ENCODE measurements at regions not wholly inside any gene's neighbourhood (a gene's known extent, or its start where the extent isn't known, plus 50 kb on each side); places are given as distances from the start of the nearest gene placed in this dataset.
"Not testable (repeated sequence)": the region's sequence is repeated elsewhere in the genome, so short reads cannot be mapped to it uniquely, and the experiment has no call there.

DNA sequence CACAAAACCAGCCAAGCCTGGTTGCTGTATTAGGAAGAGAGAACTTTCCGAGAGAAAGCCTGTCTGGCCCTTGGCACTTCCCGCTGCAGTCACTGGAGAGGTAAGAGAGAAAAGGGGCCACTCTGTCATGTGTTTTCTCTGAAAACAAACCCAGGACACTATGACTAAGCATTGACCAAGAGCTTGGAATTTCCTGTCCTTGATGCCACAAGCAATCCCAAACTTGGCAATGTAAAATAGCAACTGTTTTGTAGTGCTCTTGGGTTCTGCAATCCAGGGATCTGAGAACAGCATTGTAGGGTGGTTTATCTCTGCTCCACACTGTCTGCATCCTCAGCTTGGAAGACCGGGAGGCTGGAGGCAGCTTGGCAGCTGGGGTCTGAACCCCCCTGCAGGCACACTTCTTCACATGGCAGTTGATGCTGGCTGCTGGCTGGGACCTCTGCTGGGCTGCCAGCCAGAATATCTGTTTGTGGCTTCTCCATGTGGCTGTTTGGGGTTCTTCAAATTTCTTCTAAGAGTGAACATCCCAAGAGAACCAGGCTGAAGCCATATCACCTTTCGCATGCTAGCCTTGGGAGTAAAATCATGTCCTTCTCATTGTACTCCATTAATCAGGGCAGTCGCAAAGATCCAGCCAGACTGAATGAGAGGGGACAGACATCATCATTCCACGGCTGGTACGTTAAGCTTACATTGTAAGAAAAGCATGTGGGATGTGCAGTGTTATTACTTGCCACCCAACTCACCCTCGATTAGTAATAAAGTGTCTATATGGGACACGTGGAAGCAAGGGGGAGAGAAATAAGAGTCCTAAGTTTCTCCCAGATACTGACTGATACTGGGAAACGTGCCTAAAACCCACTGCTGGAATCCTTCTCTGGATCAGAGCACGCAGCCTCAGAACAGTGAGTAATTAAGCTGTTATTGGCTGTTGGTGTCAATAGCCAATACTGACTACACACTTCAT is 537.4 kb upstream of the B3GAT1 start:
- intact Hi-C loops (cut with micrococcal nuclease) = no loop called here

DNA sequence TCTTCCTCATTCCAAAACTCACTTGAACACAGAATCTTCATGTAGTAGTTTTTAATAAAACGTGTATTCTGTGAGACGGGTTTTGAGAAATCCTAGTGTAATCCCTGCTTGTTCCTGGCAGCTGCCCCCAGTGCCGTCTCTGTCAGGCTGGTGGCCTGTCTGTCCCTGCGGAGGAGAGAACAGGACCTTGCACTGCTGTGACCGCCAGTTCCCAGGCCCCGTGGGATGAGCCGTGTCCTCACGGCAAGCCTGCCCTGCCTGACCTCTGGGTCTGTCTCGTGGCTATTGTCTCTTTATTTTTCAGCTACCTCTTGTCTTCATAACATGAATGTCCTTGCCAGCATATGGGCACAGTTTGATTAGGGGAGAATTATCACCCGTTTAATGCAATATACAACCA is 535.5 kb upstream of the B3GAT1 start:
- intact Hi-C loops (cut with micrococcal nuclease) = no loop called here

DNA sequence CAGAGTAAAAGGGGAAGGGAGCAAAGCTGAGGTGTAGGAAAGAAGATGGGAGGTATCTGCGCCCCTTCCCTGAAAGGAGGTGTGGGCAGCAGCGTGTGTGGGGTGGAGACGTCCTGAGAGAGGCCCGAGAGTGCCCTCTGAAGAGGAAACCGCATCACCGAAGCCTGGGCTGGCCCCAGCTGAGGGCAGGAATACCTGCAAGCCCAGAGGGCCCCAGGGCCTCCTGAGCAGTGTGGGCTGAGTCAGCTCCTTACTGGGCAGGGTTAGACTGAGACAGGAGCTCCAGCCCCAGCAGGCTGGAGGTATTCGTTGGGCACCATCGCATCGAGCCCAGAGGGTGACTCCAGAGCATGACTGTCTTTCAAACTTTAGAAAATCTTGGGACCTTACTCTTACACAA is 534.0 kb upstream of the B3GAT1 start:
- intact Hi-C loops (cut with micrococcal nuclease) = no loop called here

DNA sequence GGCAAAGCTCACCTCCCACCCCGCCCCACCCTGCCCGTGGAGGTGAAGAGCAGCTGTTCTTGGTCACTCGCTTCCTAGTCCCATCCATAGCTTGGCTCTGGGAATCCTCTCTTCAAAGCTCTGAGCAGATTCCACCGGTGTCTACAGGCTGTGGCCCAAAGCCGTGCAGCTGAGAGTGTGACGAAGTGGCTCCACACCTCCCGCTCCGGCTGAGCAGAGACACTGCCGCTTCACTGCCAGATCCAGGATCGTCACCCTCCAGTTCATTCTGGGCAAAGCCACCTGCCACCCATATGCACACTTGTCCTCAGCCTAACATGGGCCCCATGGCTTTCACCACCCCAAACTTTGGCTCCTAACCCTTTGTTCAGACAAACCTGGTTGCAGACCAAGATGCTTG is 532.9 kb upstream of the B3GAT1 start:
- intact Hi-C loops (cut with micrococcal nuclease) = no loop called here

DNA sequence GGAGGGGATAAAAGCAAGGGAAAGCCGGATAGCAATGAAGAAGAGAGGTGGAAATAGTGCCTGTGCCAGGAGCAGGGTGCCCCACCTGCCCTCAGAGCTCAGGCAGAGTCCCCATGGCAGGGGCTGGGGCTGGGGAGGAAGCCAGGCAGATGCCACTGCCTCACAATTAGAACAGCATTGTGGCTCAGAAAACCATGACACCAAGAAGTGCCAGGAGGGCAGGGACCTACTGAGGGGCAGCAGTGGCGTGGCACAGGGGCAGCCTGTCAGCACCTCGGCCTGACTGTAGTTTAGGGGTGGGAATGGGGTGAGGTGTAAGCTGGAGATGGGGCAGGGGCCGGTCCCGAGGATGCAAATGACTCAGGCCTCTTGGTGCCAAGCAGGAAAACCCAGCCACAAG is 532.1 kb upstream of the B3GAT1 start:
- intact Hi-C loops (cut with micrococcal nuclease) = no loop called here

DNA sequence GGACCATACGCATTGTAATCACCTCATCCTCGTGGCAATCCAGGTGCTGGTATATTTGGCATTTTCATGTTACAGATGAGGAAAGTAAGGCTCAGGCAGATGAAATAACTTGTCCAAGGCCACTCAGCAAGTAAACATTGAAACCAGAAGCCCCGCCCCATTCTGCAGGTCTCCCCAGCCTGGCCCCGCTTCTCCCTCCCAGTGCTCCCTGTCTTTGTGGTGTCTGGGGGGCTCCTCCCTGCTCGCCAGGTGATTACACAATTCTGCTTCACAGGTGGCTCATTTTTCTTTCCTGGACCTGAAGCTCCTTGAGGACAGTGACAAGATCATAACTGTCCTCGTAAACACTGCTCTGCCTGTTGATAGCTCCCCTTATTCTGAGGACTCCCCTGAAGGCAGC is 531.5 kb upstream of the B3GAT1 start:
- intact Hi-C loops (cut with micrococcal nuclease) = no loop called here

DNA sequence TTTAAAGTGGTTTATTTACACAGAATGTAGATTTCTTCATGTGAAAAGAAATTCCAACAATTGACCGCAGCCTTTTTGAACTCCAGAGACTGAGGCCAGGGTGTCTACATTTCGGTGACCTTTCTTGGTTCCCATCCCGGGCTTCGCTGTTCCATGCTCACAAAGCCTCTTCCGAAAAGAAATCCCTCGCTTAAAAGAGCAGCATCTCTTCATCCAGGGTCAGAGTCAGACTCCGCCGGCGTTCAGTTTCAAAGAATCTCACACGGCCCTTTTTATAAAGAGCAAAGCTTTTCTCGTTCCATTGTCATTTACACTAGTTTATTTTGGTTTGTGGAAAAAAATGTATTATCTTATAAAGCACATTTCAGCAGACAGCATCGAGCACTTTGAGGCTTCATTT is 530.6 kb upstream of the B3GAT1 start:
- intact Hi-C loops (cut with micrococcal nuclease) = no loop called here

DNA sequence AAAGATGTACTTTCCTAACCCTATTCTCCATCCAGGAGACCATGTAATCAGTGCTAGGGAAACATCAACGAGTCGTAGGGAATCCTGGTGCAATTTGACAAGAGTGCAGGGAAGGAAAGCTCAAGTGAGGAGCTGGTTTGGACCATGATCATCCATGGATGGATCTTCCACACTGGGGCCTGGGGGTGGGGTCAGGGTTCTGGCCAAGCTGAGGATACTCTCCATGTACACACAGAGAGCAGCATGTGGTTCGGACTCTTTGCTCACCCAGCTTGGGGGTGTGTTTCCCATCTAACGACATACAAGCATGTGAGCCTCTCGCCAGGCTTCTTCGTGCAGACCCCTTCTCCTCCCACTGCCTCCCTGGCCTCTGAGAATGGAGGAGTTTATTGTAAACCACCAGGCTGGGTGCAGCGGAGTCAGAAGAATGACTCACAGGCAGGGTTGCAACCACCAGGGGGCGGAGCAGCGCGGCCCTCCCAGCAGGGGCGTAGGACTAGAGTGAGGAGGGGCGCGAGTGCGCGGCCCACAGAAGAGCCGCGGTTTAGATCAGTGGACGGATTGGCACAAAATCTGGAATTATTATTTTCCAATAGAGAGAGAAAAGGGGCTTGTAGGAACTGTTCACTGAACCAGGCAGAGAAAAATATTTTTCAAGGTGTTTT is 530.0 kb upstream of the B3GAT1 start:
- intact Hi-C loops (cut with micrococcal nuclease) = not testable (repeated sequence)

DNA sequence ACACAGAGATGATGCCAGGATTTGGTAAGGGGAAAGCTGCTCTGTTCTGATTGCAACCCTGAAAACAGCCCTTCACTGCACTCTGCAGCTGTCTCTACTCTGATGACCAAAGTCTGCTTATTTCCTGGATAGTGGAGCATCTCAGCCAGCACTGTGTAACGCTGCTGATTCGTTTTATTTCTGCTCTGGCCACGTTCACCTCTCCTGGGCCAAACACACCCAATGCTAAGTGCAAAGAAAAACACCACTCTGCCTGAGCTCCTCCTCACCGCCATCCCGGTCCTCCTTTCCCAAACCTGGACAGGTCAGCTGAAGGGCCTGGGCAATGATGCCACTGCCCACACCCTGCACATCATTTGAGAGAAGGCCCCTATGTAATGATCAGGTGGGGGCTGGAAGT is 529.3 kb upstream of the B3GAT1 start:
- intact Hi-C loops (cut with micrococcal nuclease) = no loop called here

DNA sequence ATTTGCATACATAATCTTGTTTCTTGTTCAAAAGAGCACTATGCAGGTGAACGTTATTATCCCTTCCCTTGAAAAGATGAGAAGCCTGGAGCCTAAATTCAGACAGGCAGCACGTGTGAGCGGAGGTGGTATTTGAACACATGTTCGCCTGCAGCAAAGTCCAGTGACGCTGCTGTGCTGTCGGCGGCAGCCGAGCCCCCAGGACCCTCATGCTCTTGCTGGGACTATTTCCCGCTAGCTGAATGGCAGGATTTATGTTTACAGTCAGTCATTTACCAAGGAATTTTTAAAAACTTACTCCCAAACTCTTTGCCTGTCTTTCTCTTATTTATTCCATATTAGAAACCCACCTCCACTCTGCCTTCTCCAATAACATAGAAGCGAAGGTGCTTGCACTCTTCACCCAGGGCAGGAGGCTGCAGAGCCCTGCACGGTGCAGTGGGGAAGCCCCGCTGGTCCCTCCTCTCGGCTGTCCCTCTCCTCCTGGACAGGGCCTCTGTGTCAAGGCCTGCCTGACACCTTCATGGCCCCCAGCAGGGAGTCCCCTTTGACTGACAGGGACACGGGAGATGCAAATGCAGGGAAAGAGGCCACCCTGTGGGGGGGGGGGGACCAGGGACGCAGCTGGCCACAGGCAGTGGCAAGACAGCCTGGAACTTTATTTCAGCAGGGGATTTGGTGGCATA is 528.5 kb upstream of the B3GAT1 start:
- intact Hi-C loops (cut with micrococcal nuclease) = no loop called here

DNA sequence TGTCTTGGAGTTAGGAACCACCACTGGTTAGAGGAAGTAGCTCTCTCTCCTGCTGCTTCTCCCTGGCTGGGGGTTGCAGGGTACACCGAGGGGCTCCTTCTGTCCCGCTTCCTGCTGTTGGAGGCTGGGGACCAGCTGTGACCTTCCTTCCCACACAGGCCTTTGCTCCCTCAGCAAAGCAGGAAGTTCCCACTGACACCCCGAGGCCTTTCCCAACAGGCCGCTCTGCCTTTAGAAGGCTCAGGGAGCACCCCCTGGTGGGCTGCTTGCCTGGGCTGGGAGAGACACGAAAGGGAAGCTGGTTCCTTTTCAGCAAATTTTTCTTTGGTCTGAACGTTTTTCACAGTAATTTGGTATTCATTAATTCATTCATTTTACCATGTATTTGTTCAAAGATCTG is 527.9 kb upstream of the B3GAT1 start:
- intact Hi-C loops (cut with micrococcal nuclease) = no loop called here

DNA sequence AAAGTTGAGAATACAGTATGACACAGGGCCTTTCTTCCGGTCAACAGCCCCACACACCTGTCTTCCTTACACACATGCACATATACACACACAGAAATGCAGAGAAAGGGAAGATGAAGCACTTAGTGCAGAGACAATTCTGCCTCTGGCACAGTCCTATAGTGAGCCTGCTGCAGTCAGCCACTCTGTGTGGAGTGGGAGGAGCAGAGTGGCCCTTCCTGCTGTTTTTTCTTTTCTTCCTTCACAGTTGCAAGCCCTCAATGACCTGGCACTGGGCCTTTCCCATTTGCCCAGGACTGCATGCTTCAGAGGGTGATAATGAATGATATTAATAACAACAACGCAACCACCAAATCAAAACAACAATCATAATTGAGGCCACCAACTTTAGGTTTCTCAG is 527.0 kb upstream of the B3GAT1 start:
- intact Hi-C loops (cut with micrococcal nuclease) = no loop called here

DNA sequence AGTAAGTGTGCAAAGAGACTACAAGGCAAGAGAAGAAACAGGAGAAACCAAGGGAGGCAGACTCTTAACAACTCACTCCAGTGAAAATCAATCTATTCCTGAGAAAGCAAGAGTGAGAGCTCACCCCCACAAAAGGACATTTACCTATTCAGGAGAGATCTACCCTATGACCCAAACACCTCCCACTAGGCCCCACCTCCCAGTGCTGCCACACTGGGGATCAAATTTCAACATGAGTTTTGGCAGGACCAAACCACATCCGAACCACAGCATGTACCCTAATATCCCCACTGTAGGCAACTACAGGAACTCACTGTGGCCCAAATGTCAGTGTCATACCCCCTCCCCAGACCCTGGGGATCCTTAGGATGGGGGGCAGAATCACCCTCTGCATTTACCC is 526.2 kb upstream of the B3GAT1 start:
- intact Hi-C loops (cut with micrococcal nuclease) = no loop called here

DNA sequence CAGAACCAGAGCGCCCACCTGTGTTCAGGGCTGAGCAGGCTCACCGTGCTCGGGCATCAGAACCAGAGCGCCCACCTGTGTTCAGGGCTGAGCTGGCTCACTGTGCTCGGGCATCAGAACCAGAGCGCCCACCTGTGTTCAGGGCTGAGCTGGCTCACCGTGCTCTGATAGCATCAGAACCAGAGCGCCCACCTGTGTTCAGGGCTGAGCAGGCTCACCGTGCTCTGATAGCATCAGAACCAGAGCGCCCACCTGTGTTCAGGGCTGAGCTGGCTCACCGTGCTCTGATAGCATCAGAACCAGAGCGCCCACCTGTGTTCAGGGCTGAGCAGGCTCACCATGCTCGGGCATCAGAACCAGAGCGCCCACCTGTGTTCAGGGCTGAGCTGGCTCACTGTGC is 525.2 kb upstream of the B3GAT1 start:
- intact Hi-C loops (cut with micrococcal nuclease) = not testable (repeated sequence)

DNA sequence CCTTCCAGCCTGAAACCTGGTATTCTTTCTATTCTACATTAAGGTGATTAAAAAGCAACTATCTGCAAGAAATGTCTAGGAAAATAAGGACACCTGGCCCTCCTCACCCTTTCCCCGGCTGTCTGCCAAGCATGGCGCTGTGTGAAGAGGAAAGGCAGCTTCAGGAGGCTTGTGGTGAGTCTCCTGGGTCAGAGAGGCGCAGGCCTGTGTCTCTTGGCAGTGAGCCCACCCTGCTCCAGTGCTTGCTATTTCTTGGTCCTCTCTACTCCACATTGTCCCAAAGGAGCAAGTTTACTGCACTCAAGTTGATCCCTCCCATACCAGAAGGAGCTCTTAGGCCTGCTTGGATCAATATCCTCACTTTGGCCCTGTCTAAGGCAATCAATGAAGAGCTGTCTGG is 520.7 kb upstream of the B3GAT1 start:
- intact Hi-C loops (cut with micrococcal nuclease) = no loop called here

DNA sequence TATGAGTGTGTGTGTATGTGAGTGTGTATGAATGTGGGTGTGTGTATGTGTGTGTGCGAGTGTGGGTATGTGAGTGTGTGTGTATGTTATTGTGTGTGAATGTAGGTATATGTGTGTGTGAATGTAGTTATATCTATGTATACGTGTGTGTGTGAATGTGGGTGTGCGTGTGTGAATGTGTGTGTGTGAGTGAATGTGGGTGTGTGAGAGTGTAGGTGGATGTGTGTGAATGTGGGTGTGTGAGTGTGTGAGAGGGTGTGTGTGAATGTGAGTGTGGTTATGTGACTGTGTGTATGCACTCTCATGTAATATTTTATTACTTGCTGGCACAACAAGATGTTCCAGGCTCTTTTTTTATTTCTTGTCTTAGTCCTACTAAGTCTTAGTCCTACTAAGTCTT is 513.4 kb upstream of the B3GAT1 start:
- intact Hi-C loops (cut with micrococcal nuclease) = no loop called here

DNA sequence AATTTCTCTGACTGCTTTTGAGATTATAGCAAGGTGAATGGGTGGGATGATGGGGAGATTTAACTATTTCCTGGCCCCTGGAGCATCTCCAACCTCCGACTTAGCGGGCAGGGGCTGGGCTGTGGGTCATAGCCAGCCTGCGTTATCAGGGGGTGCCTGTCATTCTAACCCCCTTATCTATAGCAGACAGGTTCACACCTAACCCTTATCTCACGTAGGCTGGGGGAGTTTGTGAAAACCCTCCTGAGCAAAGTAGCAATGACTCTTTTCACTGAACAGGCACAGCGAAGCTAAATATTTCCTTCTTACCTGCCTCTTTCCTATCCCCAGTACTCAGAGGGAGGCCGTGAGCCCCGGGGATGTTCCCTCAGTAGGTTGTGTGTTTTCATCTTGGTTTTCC is 511.4 kb upstream of the B3GAT1 start:
- intact Hi-C loops (cut with micrococcal nuclease) = no loop called here

DNA sequence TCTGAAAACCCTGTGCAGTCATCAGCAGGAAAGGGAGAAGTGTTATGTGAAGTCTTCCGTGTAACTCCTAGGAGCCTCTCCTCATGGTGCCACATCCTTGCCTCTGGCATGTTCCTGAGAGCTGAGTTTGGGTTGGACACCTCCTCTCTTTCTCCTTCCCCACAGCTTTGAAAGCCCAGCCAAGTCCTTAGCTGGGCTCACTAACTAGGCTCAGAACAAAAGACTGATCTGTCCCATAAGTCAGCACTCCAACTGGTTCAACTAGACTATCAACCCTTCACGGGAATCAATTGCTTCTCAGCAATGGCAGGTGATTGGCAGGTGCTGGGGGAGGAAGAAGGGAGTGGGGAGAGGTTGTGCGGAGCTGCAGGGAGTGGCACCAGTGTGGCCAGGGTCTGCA is 509.9 kb upstream of the B3GAT1 start:
- intact Hi-C loops (cut with micrococcal nuclease) = no loop called here

DNA sequence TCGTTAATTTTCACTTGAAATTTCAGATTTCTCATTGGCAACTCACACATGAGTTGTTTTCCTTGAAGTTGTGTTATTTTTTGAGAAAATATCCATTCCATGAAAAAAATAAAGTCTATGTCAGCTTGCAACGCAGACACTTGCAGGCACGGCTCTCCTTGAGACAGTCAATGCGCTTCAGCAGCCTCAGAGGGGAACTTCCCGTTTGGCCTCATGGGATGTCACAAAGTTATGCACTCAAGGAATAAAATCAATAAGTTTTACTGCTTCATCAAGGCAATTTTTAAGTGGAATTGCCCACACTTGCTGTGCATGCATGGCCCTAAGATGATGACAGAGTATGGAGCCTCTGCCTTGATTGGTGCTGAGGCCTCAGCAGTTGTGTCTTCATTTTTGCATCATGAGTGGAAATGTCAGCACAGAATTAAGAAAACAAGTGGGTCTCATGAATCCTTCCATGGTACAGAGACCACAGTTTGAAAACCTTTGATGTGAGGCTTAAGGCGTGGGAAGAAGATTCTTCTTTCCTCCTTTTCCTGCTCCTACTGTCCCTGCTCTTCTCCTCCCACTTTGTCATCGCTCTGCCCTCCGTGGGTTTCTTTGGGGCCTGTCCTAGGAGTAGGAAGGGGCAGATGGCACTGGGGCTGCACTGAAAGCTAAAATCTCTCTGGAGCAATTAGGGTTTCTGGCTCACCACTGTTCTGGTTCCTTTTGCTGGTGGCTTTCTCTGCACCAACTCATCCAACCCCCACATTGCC is 509.0 kb upstream of the B3GAT1 start:
- intact Hi-C loops (cut with micrococcal nuclease) = no loop called here

DNA sequence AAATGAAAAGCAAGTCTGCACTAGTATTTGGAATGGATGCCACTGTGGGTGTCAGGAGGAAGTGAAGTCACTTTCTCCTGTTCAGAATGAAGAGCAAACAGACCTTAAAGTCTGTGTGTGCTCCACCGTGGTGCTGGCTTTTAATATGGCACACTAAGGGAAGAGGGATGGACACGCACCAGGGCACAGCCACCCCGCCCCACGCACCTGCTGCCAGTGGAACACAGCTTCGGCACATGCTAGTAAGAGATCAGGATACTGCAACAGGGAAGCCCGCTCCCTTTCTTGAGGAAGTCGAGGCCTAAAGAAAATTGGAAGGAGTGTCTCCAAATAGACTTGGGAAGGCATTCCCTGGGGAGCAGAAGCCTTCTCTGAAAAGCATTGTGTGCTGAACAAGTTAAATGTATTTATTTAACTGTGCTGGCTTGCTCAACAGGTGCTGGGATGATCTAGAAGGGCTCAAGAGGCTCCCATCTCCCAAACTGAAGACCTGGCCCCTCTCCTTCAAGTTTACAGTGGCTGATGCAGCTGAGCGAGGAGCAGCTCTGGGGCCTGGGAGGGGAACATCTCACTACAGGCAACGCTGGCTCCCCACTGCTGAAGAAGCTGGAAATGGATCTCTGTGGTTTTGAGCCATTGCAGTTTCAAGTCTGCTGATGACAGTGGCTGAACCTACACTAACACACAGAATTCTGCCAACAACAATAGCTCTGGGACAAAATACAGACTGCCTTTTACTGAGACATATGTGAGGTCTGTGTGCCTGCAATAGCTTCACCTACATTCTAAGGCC is 504.6 kb upstream of the B3GAT1 start:
- intact Hi-C loops (cut with micrococcal nuclease) = no loop called here

DNA sequence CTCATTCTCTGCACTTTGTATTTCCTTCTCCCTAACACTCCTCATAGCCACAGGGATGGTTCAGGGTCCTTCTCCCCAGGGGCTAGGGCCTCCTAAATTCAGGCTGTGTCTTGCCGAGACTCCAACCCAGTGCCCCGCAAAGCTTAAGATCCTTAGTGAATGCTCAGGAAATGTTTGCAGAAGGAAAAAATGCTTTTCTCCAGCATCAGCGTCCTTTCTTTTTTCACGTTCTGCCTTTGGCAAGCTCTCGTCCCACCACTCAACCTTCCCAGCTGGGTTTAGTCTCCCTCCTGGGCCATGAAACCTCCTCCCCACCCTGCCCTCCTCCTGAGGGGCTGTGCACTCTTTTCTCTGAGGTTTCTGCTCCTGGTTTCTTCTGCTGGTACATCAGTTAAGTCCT is 503.8 kb upstream of the B3GAT1 start:
- intact Hi-C loops (cut with micrococcal nuclease) = no loop called here
